Common myeloid progenitor, CD34-positive (primary cell): ENCODE measurements at regions not wholly inside any gene's neighbourhood (a gene's known extent, or its start where the extent isn't known, plus 50 kb on each side); places are given as distances from the start of the nearest gene placed in this dataset.

ENCODE experiments used
- CTCF ChIA-PET: fragments of 350-600 bp; sonication (Branson Sonifier 250); formaldehyde crosslinking; loops from one replicate; lab custom pipeline; 2021; ENCODE audit warnings: antibody characterized with exemption; lab: Charles Lee
- POLR2A ChIA-PET: fragments of 350-600 bp; sonication (Branson Sonifier 250); formaldehyde crosslinking; loops from one replicate; lab custom pipeline; 2021; ENCODE audit warnings: antibody characterized with exemption; lab: Charles Lee
- DNase-seq, 3 donors: peaks; one replicate each; pipeline versions ENCODE4 v3.0.0 to v3.0.0-alpha.2; 2013
- H3K27ac ChIP-seq, 2 experiments: 1 replicate in 1 of 2; 2 replicates in 1 of 2; pipeline ENCODE4 v1.7.0; 2013; ENCODE audit warnings: inconsistent platforms in 2 of 2, low read length in 2 of 2, mild to moderate bottlenecking in 2 of 2, low read depth in 1 of 2, moderate library complexity in 1 of 2; ENCODE audit not compliant: severe bottlenecking in 2 of 2, insufficient read depth in 1 of 2, poor library complexity in 1 of 2
- H3K27me3 ChIP-seq, 5 experiments: replicated peaks in 2 of 5; 1 replicate in 3 of 5; 2 replicates in 2 of 5; pipeline versions ENCODE4 v1.6.1 to v1.7.0; 2013; ENCODE audit warnings: low read length in 4 of 5, mild to moderate bottlenecking in 2 of 5, moderate library complexity in 2 of 5, inconsistent platforms in 1 of 5; ENCODE audit not compliant: insufficient read depth in 5 of 5, control insufficient read depth in 4 of 5
- H3K36me3 ChIP-seq, 4 experiments: 1 replicate in 2 of 4; 2 replicates in 2 of 4; pipeline versions ENCODE4 v1.6.1 to v1.7.0; 2013; ENCODE audit warnings: low read length in 3 of 4, control low read depth in 1 of 4, mild to moderate bottlenecking in 1 of 4; ENCODE audit not compliant: control insufficient read depth in 4 of 4, insufficient read depth in 4 of 4
- H3K4me1 ChIP-seq, 4 experiments: 1 replicate in 3 of 4; 2 replicates in 1 of 4; pipeline versions ENCODE4 v1.6.1 to v1.7.1; 2013; ENCODE audit warnings: low read length in 3 of 4, mild to moderate bottlenecking in 3 of 4, control low read depth in 1 of 4, inconsistent platforms in 1 of 4, moderate library complexity in 1 of 4; ENCODE audit not compliant: control insufficient read depth in 4 of 4, insufficient read depth in 4 of 4; ENCODE audit errors: control extremely low read depth in 1 of 4
- H3K4me3 ChIP-seq, 7 experiments: 1 replicate in 4 of 7; 2 replicates in 3 of 7; pipeline versions ENCODE4 v1.5.1 to v1.7.0; 2013; ENCODE audit warnings: mild to moderate bottlenecking in 7 of 7, low read length in 6 of 7, moderate library complexity in 6 of 7, inconsistent platforms in 2 of 7, low read depth in 2 of 7, control low read depth in 1 of 7; ENCODE audit not compliant: insufficient read depth in 4 of 7, control insufficient read depth in 1 of 7; ENCODE audit errors: extremely low read depth in 1 of 7
- H3K9me3 ChIP-seq, 5 experiments: 1 replicate in 4 of 5; 2 replicates in 1 of 5; pipeline versions ENCODE4 v1.6.1 to v1.7.1; 2013; ENCODE audit warnings: low read length in 4 of 5, mild to moderate bottlenecking in 2 of 5, inconsistent platforms in 1 of 5, low read depth in 1 of 5, moderate library complexity in 1 of 5; ENCODE audit not compliant: control insufficient read depth in 4 of 5, insufficient read depth in 2 of 5; ENCODE audit errors: control extremely low read depth in 1 of 5
- WGBS: methylation state at CpG from one replicate; pipeline ENCODE4 v1.1.5; 2013; ENCODE audit not compliant: insufficient coverage; 5-methylcytosine and 5-hydroxymethylcytosine counted together

DNA sequence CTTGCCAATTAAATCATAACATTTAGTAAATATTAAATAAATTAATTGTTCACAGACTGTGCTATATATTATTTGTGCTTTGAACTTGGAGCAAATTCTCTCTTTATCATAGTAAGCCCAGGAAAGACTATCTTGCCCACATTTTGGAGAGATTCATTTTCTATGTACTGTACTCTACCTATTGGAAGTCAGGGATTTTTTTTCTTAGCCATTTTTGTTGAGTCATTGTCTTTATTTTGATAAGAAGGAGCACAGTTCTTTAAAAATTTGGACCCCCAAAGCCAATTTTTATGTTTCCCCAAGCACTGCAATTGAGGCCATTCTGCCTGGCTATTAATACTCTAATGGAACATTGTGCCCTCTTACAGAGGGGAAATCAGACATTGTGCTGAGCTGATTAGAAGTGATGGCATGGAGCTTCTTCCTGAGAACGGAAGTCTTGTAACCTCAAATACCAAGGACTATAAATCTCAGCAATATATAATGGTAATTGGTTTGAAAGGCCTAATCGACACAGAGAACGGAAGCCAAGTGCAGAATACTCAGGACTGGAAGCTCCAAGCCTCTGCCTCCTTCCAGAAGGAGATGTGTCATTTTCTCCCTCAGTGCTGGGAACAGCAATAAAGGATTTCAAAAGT is 188.8 kb upstream of the PAPPA start:
- Histone ChIP-seq H3K27ac (no peak overlapping the region), H3K9me3 (peaks cover 0 to 7% (median 3%) of the 10 kb centered on the region in 5 experiments), H3K27me3 (peaks cover 0 to 14% (median 3%) of the 10 kb centered on the region in 5 experiments), H3K36me3 (no peaks in the 10 kb centered on the region), H3K4me3 (no peak overlapping the region), H3K4me1 (peaks cover 0 to 2% (median 0%) of the 10 kb centered on the region in 4 experiments)
- WGBS: no CpG with 5 or more reads among the region's 3 CpGs
- ChIA-PET POLR2A (no interaction called here), CTCF (no interaction called here)
- DNase-seq: peak in 2 of 3 donors; percentile 6 to 30

GRCh38 chr9:115966660-115967059 is 186.9 kb upstream of the PAPPA start:
- Histone ChIP-seq H3K4me3 (no peak overlapping the region), H3K9me3 (peaks cover 0 to 7% (median 3%) of the 10 kb centered on the region in 5 experiments), H3K27me3 (peaks cover 0 to 14% (median 3%) of the 10 kb centered on the region in 5 experiments), H3K27ac (no peak overlapping the region), H3K4me1 (peaks cover 0 to 2% (median 0%) of the 10 kb centered on the region in 4 experiments), H3K36me3 (no peaks in the 10 kb centered on the region)
- ChIA-PET POLR2A (no interaction called here), CTCF (no interaction called here)
- WGBS: 100% methylated on average over 1 of the region's 1 CpG
- DNase-seq: no peak

DNA sequence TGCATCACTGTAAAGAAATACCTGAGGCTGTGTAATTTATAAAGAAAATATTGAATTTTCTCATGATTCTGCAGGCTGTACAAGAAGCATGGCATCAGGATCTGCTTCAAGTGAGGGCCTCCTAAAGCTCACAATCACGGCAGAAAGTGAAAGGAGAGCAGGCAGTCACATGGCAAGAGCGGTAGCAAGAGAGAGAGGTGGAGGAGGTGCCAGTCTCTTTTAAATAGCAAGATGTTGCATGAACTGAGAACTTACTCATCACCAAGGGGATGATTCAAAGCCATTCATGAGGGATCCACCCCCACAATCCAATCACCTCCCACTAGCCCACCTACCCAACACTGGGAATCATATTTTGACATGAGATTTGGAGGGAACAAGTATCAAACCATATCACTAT is 184.5 kb upstream of the PAPPA start:
- no peak overlapping the region for H3K27ac ChIP-seq
- H3K36me3 ChIP-seq: no peaks in the 10 kb centered on the region
- CTCF ChIA-PET: no interaction called here
- peaks cover 0 to 12% (median 0%) of the 10 kb centered on the region in 5 experiments for H3K27me3 ChIP-seq
- H3K9me3 ChIP-seq: peaks cover 0 to 7% (median 0%) of the 10 kb centered on the region in 5 experiments
- POLR2A ChIA-PET: no interaction called here
- WGBS: 77% methylated on average over 2 of the region's 2 CpGs
- H3K4me3 ChIP-seq: no peak overlapping the region
- peaks cover 0 to 2% (median 0%) of the 10 kb centered on the region in 4 experiments for H3K4me1 ChIP-seq
- DNase-seq: no peak

GRCh38 chr9:115972362-115972761 is 181.2 kb upstream of the PAPPA start:
- H3K27me3 ChIP-seq: peaks cover 0 to 5% (median 0%) of the 10 kb centered on the region in 5 experiments
- H3K9me3 ChIP-seq: peaks cover 0 to 6% (median 0%) of the 10 kb centered on the region in 5 experiments
- no peak overlapping the region for H3K4me3 ChIP-seq
- no peak overlapping the region for H3K27ac ChIP-seq
- DNase-seq: no peak
- H3K36me3 ChIP-seq: no peaks in the 10 kb centered on the region
- CTCF ChIA-PET: no interaction called here
- no peaks in the 10 kb centered on the region for H3K4me1 ChIP-seq
- POLR2A ChIA-PET: no interaction called here

GRCh38 chr9:115972843-115973595 is 180.6 kb upstream of the PAPPA start:
- H3K4me1 ChIP-seq: no peaks in the 10 kb centered on the region
- H3K4me3 ChIP-seq: no peak overlapping the region
- ChIA-PET CTCF (no interaction called here), POLR2A (no interaction called here)
- H3K27ac ChIP-seq: no peak overlapping the region
- no peaks in the 10 kb centered on the region for H3K36me3 ChIP-seq
- H3K27me3 ChIP-seq: peaks cover 0 to 2% (median 0%) of the 10 kb centered on the region in 5 experiments
- no peak for DNase-seq
- WGBS: 100% methylated on average over 1 of the region's 2 CpGs
- no peaks in the 10 kb centered on the region for H3K9me3 ChIP-seq

DNA sequence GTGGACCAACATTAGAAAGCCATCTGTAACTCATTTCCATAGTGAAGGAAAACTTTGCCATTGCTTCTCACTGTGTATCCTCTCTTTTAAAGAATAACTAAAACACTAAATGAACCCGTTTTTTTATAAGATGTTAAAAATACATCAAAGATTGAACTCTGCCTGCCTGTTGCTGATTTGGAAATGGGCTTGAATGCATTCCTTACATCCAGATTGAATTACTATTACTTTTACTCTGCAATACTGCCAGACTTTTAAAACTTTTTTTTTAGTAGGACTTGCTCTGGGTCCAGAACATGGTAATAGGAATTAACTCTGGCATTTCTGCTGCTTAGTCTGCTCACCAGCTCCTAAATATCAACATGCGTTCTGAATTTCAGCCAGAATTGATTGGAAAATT is 176.8 kb upstream of the PAPPA start:
- H3K36me3 ChIP-seq: no peaks in the 10 kb centered on the region
- no peak overlapping the region for H3K4me3 ChIP-seq
- H3K4me1 ChIP-seq: no peaks in the 10 kb centered on the region
- no peak overlapping the region for H3K27ac ChIP-seq
- CTCF ChIA-PET: no interaction called here
- 100% methylated on average over 1 of the region's 2 CpGs for WGBS
- no peak for DNase-seq
- H3K27me3 ChIP-seq: peaks cover 0 to 3% (median 0%) of the 10 kb centered on the region in 5 experiments
- no peaks in the 10 kb centered on the region for H3K9me3 ChIP-seq
- POLR2A ChIA-PET: no interaction called here

DNA sequence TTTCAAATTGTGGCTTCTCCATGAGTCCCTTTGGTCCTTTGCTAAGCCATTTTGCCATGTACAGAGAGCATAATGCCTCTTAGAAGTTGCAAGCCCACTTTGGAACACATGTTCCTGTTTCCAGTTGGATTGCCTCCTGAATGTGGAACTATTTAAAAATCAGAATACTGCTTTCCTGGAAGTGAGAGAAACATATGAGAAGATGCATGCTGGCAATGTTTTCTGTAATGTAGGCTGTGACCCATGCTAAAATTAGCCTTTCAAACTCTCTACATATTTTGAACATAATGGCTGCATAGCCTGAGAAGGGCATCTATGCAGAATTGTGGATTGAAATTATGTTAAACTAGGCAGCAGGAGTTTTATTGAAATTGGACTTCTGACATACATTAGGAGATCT is 175.5 kb upstream of the PAPPA start:
- H3K27ac ChIP-seq: no peak overlapping the region
- H3K4me3 ChIP-seq: no peak overlapping the region
- H3K36me3 ChIP-seq: no peaks in the 10 kb centered on the region
- H3K9me3 ChIP-seq: no peaks in the 10 kb centered on the region
- no peak for DNase-seq
- H3K4me1 ChIP-seq: no peaks in the 10 kb centered on the region
- CTCF ChIA-PET: interaction anchor here (1.0 kb wide), 1 partner anchor 35 kb away, joined by 3 read pairs; no protein-coding TSS in a partner anchor
- POLR2A ChIA-PET: no interaction called here
- peaks cover 0 to 3% (median 0%) of the 10 kb centered on the region in 5 experiments for H3K27me3 ChIP-seq
